ENCODE measurements at regions not wholly inside any gene's neighbourhood (a gene's known extent, or its start where the extent isn't known, plus 50 kb on each side); places are given as distances from the start of the nearest gene placed in this dataset.

- TF ChIP-seq REST (IDR thresholded peaks at IDR 0.05; ENCODE audit: unreplicated experiment) (no peak), CTCF (conservative IDR thresholded peaks at IDR 0.05; ENCODE audit: low read depth in 2 of 2) (no peak), EZH2 (IDR thresholded peaks at IDR 0.05; ENCODE audit: low read depth, unreplicated experiment) (no peak), ZNF331 (CRISPR knock-in tag; IDR thresholded peaks at IDR 0.05; ENCODE audit: low read depth) (no peak)
These were observed 147.8 kb downstream of the ETS2 start (continued) for GRCh38 chr21:38953516-38953915.

GRCh38 chr21:38952890-38953289, 147.2 kb downstream of the ETS2 start:
- no peak overlapping the region for H2AFZ ChIP-seq
- H3K9me3 Mint-ChIP-seq, result no peaks in the 10 kb centered on the region
- H3K27me3 Mint-ChIP-seq (ENCODE audit: insufficient read depth, low read depth, poor library complexity), result peaks cover 3% of the 10 kb centered on the region
- no peaks in the 10 kb centered on the region for H3K36me3 ChIP-seq (ENCODE audit: insufficient read depth)
- H3F3A ChIP-seq (replicated peaks; ENCODE audit: low read depth), result no peaks in the 10 kb centered on the region
- H3K36me3 Mint-ChIP-seq (ENCODE audit: low read depth), result no peaks in the 10 kb centered on the region
- H3K4me3 Mint-ChIP-seq, result no peak overlapping the region
- no peaks in the 10 kb centered on the region for H3K27me3 ChIP-seq (ENCODE audit: insufficient read depth)
- H3K79me2 ChIP-seq (replicated peaks; ENCODE audit: insufficient read depth), result no peaks in the 10 kb centered on the region
- H3K4me2 ChIP-seq, result no peak overlapping the region
- no peak overlapping the region for H3K27ac ChIP-seq (ENCODE audit: low read depth)
- H4K20me1 ChIP-seq (replicated peaks; ENCODE audit: insufficient read depth), result no peaks in the 10 kb centered on the region
- no peak overlapping the region for H3K4me3 ChIP-seq
- TF ChIP-seq STAT1 (IDR thresholded peaks at IDR 0.05; ENCODE audit: unreplicated experiment), result no peak
- TF ChIP-seq REST (IDR thresholded peaks at IDR 0.05; ENCODE audit: unreplicated experiment), result no peak
- TF ChIP-seq CREB1 (CRISPR knock-in tag; IDR thresholded peaks at IDR 0.05; ENCODE audit: low read depth), result no peak
- no peak for TF ChIP-seq ZNF114 (CRISPR knock-in tag; IDR thresholded peaks at IDR 0.05)
- TF ChIP-seq EZH2 (IDR thresholded peaks at IDR 0.05; ENCODE audit: low read depth, unreplicated experiment), result no peak
- peaks cover 5% of the 10 kb centered on the region for H3K4me1 Mint-ChIP-seq
- no peak overlapping the region for H3K27ac Mint-ChIP-seq
- H3K9me2 ChIP-seq (ENCODE audit: insufficient read depth), result peaks cover 12% of the 10 kb centered on the region; the same call in 1 of the 2 replicates
- no peaks in the 10 kb centered on the region for H3K4me1 ChIP-seq (ENCODE audit: insufficient read depth)
- ATAC-seq (no peak), DNase-seq (ENCODE audit: low spot score) (no peak)
